Body of pancreas (tissue), 4 donors: ENCODE measurements at regions not wholly inside any gene's neighbourhood (a gene's known extent, or its start where the extent isn't known, plus 50 kb on each side); places are given as distances from the start of the nearest gene placed in this dataset.

Experiments
- ATAC-seq: fragments of 150-250 bp; one replicate; pipeline ENCODE4 v1.9.1; 2016
- DNase-seq, 4 donors: peaks; one replicate each; pipeline ENCODE4 v3.0.0-alpha.2; 2019
- H3K27ac ChIP-seq, 4 donors: fragments of 200-600 bp; sonication (generic); 1 replicate in 3 of 4; 2 replicates in 1 of 4; pipeline versions ENCODE4 v1.5.1 to v1.6.1; 2016 to 2019; ENCODE audit warnings: mild to moderate bottlenecking in 1 of 4, mixed read lengths in 1 of 4, moderate library complexity in 1 of 4
- H3K27me3 ChIP-seq, 2 donors: fragments of 200-600 bp; sonication (generic); one replicate each; pipeline ENCODE4 v1.6.0; 2016; ENCODE audit warnings: mild to moderate bottlenecking in 1 of 2
- H3K36me3 ChIP-seq, 2 donors: fragments of 200-600 bp; sonication (generic); replicated peaks in 1 of 2; 2 replicates each; pipeline ENCODE4 v1.5.1; 2016; ENCODE audit warnings: low read depth in 2 of 2; ENCODE audit not compliant: insufficient read depth in 1 of 2
- H3K4me1 ChIP-seq: fragments of 200-600 bp; sonication (generic); one replicate; pipeline ENCODE4 v1.6.0; 2016
- H3K4me3 ChIP-seq, 2 donors: fragments of 200-600 bp; sonication (generic); 1 replicate in 1 of 2; 2 replicates in 1 of 2; pipeline ENCODE4 v1.5.1; 2016 to 2019
- H3K9me3 ChIP-seq, 3 donors: fragments of 200-600 bp; sonication (generic); 1 replicate in 2 of 3; 2 replicates in 1 of 3; pipeline ENCODE4 v1.5.1; 2016
- POLR2A ChIP-seq, 3 donors: fragments of 450-650 bp; IDR thresholded peaks; one replicate each; pipeline ENCODE4 v1.6.1; 2016; ENCODE audit warnings: antibody characterized with exemption in 3 of 3, mild to moderate bottlenecking in 2 of 3
- WGBS, 2 donors: methylation state at CpG; one replicate each; pipeline ENCODE4 v1.1.5; 2017; 5-methylcytosine and 5-hydroxymethylcytosine counted together
- intact Hi-C: fragments of 100-400 bp; cut with DNase I; formaldehyde crosslinking; loops from one replicate; pipeline ENCODE4 v1.15.1; 2023
- TF ChIP-seq, protein P1 (sequence below), 7 experiments: fragments of 450-650 bp in 4 of 7; fragments of 200-600 bp in 3 of 7; sonication (generic) in 3 of 7; IDR thresholded peaks; one replicate each; pipeline ENCODE4 v1.5.1; 2016 to 2019; ENCODE audit warnings: antibody characterized with exemption in 7 of 7

DNA sequence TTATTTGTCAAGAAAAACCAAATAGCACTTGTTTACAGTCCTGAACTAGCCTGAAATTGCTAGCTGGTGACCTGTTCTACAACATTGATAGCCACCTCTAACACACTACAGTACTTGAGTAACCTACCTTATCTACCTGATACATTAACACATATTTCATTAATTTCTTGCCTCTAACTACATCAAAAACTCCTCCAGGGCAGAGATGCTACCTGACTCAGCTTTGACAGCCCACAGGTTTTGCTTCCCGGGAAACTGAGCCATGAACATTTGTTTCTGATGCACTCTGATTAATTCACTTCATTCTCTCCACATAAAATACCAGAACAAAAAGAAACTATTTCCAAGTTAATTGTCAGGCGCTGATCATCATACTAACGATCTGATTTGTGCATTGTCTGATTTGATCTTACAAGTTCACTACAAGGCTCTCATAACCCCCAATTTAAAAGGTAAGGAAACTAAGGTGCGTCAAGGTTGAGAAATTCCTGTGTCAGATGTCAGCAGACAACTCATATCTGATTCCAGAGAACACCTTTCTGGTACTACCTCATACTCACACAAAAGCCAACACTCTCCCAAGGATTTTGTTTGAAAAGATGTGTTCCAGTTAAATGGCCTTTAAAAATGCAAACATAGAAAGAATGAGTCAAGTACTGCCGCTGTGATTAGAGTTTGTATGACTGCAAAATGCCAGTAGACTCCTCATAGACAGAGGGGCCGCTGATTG lies 768.7 kb downstream of the BCL11B start:
- intact Hi-C loops, result no loop called here
- ATAC-seq (no peak), DNase-seq (no peak)
- WGBS, 2 donors, result 66 to 80% methylated on average over 6 of the region's 6 CpGs
- H3K27ac ChIP-seq, result no peak overlapping the region
- no peaks in the 10 kb centered on the region for H3K4me1 ChIP-seq
- TF ChIP-seq, protein P1, sequence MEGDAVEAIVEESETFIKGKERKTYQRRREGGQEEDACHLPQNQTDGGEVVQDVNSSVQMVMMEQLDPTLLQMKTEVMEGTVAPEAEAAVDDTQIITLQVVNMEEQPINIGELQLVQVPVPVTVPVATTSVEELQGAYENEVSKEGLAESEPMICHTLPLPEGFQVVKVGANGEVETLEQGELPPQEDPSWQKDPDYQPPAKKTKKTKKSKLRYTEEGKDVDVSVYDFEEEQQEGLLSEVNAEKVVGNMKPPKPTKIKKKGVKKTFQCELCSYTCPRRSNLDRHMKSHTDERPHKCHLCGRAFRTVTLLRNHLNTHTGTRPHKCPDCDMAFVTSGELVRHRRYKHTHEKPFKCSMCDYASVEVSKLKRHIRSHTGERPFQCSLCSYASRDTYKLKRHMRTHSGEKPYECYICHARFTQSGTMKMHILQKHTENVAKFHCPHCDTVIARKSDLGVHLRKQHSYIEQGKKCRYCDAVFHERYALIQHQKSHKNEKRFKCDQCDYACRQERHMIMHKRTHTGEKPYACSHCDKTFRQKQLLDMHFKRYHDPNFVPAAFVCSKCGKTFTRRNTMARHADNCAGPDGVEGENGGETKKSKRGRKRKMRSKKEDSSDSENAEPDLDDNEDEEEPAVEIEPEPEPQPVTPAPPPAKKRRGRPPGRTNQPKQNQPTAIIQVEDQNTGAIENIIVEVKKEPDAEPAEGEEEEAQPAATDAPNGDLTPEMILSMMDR (IDR thresholded peaks at IDR 0.05), result no peak
- H3K9me3 ChIP-seq, result no peaks in the 10 kb centered on the region
- H3K36me3 ChIP-seq, result no peaks in the 10 kb centered on the region
- H3K4me3 ChIP-seq, result no peak overlapping the region
- H3K27me3 ChIP-seq, result peaks cover 0 to 3% of the 10 kb centered on the region in 2 donors

DNA sequence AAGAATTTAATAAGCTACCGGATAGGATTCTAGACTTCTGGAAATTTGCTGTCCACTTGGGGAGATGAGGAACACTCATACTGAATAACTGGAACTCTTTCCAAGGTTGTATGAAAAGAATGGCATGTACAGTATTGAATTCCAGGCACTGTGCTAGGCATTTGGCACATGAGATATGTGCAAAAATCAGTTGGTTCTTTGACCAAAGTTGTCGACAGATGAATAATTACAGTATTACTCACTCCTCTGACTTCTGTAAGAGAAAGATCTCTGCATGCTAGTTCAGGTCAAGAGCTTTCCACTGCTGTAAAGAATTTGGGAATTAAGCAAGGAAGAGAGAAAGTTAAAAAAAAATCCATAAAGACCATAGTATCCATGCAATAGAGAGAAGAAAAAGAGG lies 764.7 kb downstream of the BCL11B start:
- H3K27ac ChIP-seq, result no peak overlapping the region
- no peaks in the 10 kb centered on the region for H3K4me1 ChIP-seq
- 29 to 53% methylated on average over 2 of the region's 2 CpGs for WGBS, 2 donors
- H3K27me3 ChIP-seq, result no peaks in the 10 kb centered on the region
- TF ChIP-seq POLR2A (IDR thresholded peaks at IDR 0.05), result no peak
- TF ChIP-seq, protein P1 (IDR thresholded peaks at IDR 0.05), result no peak
- ATAC-seq (no peak), DNase-seq (no peak)
- H3K36me3 ChIP-seq, result no peaks in the 10 kb centered on the region
- no peak overlapping the region for H3K4me3 ChIP-seq
- no peaks in the 10 kb centered on the region for H3K9me3 ChIP-seq
- intact Hi-C loops, result no loop called here

DNA sequence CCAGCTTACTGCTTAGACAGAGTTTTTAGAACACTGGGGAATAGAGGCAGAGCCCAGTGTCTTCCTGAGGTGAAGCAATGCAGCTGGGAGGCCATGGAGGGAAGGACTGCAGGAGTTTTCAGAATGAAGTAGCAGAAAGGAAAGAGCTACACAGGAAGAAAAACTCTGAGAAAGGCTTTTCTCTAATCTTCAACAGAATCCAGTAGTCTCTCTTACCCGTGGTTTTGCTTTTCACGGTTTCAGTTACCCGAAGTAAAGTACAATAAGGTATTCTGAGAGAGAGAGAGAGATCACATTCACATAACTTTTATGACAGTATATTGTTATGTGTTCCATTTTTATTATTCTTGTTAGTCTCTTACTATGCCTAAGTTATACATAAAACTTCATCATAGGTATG lies 761.6 kb downstream of the BCL11B start:
- Histone ChIP-seq H3K36me3 (no peaks in the 10 kb centered on the region), H3K4me3 (no peak overlapping the region), H3K27ac (no peak overlapping the region), H3K4me1 (no peaks in the 10 kb centered on the region), H3K9me3 (no peaks in the 10 kb centered on the region), H3K27me3 (no peaks in the 10 kb centered on the region)
- DNase-seq (no peak), ATAC-seq (no peak)
- 68 to 76% methylated on average over 3 of the region's 3 CpGs for WGBS, 2 donors
- no peak for TF ChIP-seq POLR2A (IDR thresholded peaks at IDR 0.05)
- TF ChIP-seq, protein P1 (IDR thresholded peaks at IDR 0.05), result no peak
- intact Hi-C loops, result no loop called here

DNA sequence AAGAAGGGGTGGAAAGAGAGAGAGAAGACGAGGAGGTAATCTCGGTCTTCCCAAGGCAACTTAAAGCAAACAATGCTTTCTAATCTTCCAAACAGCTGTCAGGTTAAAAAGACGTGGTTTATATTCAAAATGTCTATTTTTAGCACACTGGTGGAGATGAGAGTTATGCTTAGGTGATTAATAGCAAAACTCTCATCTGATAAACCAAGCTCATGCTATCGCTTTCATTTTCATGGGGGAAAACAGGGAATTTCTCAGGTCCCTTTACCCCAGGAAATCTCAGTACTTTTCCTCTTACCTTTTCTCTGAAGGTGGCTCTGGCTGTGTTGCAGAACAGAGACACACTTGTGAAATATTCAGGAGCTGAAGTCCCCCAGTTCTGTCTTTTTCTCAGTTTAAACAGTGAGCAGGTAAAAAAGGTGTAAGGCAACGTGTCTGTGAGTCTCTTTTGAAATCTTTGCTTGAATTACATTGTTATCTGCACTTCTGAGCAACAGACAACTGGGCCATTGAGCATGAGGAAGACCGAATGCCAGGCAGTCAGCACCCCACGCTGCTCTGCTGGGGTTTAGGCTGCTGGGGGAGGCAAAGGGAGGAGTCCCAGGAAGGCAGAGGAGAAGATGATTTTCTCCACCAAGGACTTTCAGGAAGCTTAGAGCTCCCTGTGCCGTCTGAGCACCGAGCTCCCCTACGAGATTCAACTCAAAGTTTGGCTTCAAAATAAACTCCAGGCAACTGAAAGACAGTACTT lies 759.3 kb downstream of the BCL11B start:
- intact Hi-C loops, result no loop called here
- WGBS, 2 donors, result 39 to 40% methylated on average over 10 of the region's 10 CpGs
- no peak for DNase-seq
- no peaks in the 10 kb centered on the region for H3K27me3 ChIP-seq
- TF ChIP-seq, protein P1 (IDR thresholded peaks at IDR 0.05), result no peak
- no peak for TF ChIP-seq POLR2A (IDR thresholded peaks at IDR 0.05)
- H3K9me3 ChIP-seq, result no peaks in the 10 kb centered on the region
- no peaks in the 10 kb centered on the region for H3K36me3 ChIP-seq
- H3K27ac ChIP-seq, result no peak overlapping the region
- H3K4me1 ChIP-seq, result no peaks in the 10 kb centered on the region
- no peak for ATAC-seq
- H3K4me3 ChIP-seq, result no peak overlapping the region
